Kidney (tissue), 13 donors: ENCODE measurements at regions not wholly inside any gene's neighbourhood (a gene's known extent, or its start where the extent isn't known, plus 50 kb on each side); places are given as distances from the start of the nearest gene placed in this dataset.

Source experiments
- DNase-seq, 5 donors: peaks; one replicate each; pipeline ENCODE4 v3.0.0-alpha.2; 2013 to 2020
- FAIRE-seq: peaks from 2 replicates; lab custom pipeline; 2012; peaks lifted over from hg19 to GRCh38; lab: Jason Lieb, UNC
- H3K27ac ChIP-seq, 2 donors: one replicate each; pipeline ENCODE4 v1.7.0; 2013; ENCODE audit warnings: low read depth in 2 of 2, low read length in 2 of 2, inconsistent platforms in 1 of 2
- H3K27me3 ChIP-seq: one replicate; pipeline ENCODE4 v1.7.1; 2013; ENCODE audit warnings: low read length, inconsistent platforms; ENCODE audit not compliant: control insufficient read depth, insufficient read depth
- H3K36me3 ChIP-seq, 3 donors: one replicate each; pipeline versions ENCODE4 v1.7.0 to v1.7.1; 2013; ENCODE audit warnings: low read length in 3 of 3, control low read depth in 1 of 3, inconsistent platforms in 1 of 3; ENCODE audit not compliant: insufficient read depth in 3 of 3, control insufficient read depth in 2 of 3
- H3K4me1 ChIP-seq, 3 donors: one replicate each; pipeline versions ENCODE4 v1.7.0 to v1.7.1; 2013; ENCODE audit warnings: low read length in 3 of 3, inconsistent platforms in 1 of 3, low read depth in 1 of 3; ENCODE audit not compliant: control insufficient read depth in 2 of 3, insufficient read depth in 2 of 3
- H3K4me3 ChIP-seq, 3 donors: one replicate each; pipeline versions ENCODE4 v1.7.0 to v1.8.1; 2013; ENCODE audit warnings: low read length in 3 of 3, control low read depth in 1 of 3, inconsistent platforms in 1 of 3
- H3K9ac ChIP-seq, 3 donors: one replicate each; pipeline versions ENCODE4 v1.7.0 to v1.7.1; 2013; ENCODE audit warnings: low read length in 3 of 3, control low read depth in 1 of 3, inconsistent platforms in 1 of 3
- H3K9me3 ChIP-seq, 3 donors: one replicate each; pipeline versions ENCODE4 v1.7.0 to v1.7.1; 2013; ENCODE audit warnings: low read length in 3 of 3, control low read depth in 1 of 3, inconsistent platforms in 1 of 3; ENCODE audit not compliant: control insufficient read depth in 2 of 3, insufficient read depth in 1 of 3
- CTCF ChIP-seq: IDR thresholded peaks from 3 replicates; pipeline ENCODE4 v1.5.1; 2012; ENCODE audit warnings: mild to moderate bottlenecking, moderate library complexity, borderline replicate concordance; ENCODE audit not compliant: insufficient read depth; ENCODE audit errors: extremely low read depth
- intact Hi-C: fragments of 100-400 bp; cut with DNase I; formaldehyde crosslinking; loops from one replicate; pipeline ENCODE4 v1.11.1; 2022
- donor health status: control.
- donor health status: control.
- donor health status: control.
- donor health status: control.
- donor health status: control.
- donor health status: DM: yes; HTN: yes; CAD: no.
- donor health status: Normal renal cell carcinoma (clear cell type).

GRCh38 chr16:73122604-73123391 lies 74.9 kb upstream of the ZFHX3 start:
- Histone ChIP-seq H3K27ac (peak overlapping the region; percentile 71 to 86), H3K36me3 (no peaks in the 10 kb centered on the region), H3K9me3 (peaks cover 0 to 2% (median 0%) of the 10 kb centered on the region in 3 donors), H3K4me1 (no peaks in the 10 kb centered on the region), H3K9ac (peak overlapping the region in 1 of 3 donors; percentile 53), H3K4me3 (no peak overlapping the region), H3K27me3 (no peaks in the 10 kb centered on the region)
- intact Hi-C loops = no loop called here
- DNase-seq (peak in 2 of 5 donors; percentile 32 to 77), FAIRE-seq (no peak)
- TF ChIP-seq CTCF = no peak

- FAIRE-seq = no peak
- Histone ChIP-seq H3K27me3 (no peaks in the 10 kb centered on the region), H3K27ac (no peak overlapping the region), H3K9me3 (peaks cover 0 to 2% (median 0%) of the 10 kb centered on the region in 3 donors), H3K36me3 (no peaks in the 10 kb centered on the region), H3K4me3 (no peak overlapping the region), H3K4me1 (no peaks in the 10 kb centered on the region), H3K9ac (no peak overlapping the region)
- no peak for TF ChIP-seq CTCF
- intact Hi-C loops = no loop called here
- no peak for DNase-seq
Measured at GRCh38 chr16:73116576-73116975, 68.6 kb upstream of the ZFHX3 start.

- no peak for TF ChIP-seq CTCF
- DNase-seq (no peak), FAIRE-seq (no peak)
- peaks cover 0 to 2% (median 0%) of the 10 kb centered on the region in 3 donors for H3K9me3 ChIP-seq
- intact Hi-C loops = no loop called here
- H3K4me1 ChIP-seq = no peaks in the 10 kb centered on the region
- H3K9ac ChIP-seq = no peak overlapping the region
- H3K4me3 ChIP-seq = no peak overlapping the region
- H3K36me3 ChIP-seq = no peaks in the 10 kb centered on the region
- no peaks in the 10 kb centered on the region for H3K27me3 ChIP-seq
- H3K27ac ChIP-seq = no peak overlapping the region
Measured at GRCh38 chr16:73113336-73113735, 65.4 kb upstream of the ZFHX3 start.
